GM19438 (cell line): ENCODE measurements at regions not wholly inside any gene's neighbourhood (a gene's known extent, or its start where the extent isn't known, plus 50 kb on each side); places are given as distances from the start of the nearest gene placed in this dataset.

Source experiments
- ATAC-seq: cut with Tn5 transposase; IDR thresholded peaks from one replicate; pipeline ENCODE4 v1.9.1; 2021; ENCODE audit warnings: low read depth; ENCODE audit not compliant: unreplicated experiment

DNA sequence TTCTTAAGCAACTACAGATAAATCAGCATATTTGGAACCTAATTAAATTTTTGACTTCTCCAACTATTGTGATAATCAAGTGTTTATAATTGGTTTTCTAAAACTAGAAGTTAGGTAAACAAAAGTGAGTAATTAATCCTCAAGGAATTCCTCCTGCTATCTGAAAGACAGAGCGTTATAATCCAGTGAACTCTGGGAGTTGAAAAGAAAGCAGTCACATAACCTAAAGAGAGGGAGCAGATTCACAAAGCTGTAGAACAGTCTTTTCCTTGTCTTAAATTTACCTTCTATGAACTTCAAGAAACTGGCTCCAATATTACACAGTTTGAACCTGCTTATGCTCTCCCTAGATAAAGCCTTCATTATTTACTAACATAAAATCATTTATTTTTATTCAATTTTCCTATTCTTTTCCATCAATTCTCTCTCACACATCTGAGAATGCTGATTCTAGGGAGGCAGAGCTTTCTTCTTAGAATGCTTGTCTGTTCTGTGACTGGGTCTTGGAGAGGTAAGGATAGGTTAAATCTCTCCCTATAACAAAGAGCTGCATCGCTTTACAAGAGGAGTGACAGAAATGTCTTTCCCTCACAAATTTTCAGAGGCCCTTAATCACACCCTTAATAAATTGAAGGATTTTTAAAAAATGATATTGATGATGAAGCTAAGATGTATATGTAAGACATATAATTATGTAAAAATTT, 132.8 kb downstream of the TUSC7 start:
- no peak for ATAC-seq

- ATAC-seq: no peak
Measured at GRCh38 chr3:116848248-116848829, 138.8 kb downstream of the TUSC7 start.

DNA sequence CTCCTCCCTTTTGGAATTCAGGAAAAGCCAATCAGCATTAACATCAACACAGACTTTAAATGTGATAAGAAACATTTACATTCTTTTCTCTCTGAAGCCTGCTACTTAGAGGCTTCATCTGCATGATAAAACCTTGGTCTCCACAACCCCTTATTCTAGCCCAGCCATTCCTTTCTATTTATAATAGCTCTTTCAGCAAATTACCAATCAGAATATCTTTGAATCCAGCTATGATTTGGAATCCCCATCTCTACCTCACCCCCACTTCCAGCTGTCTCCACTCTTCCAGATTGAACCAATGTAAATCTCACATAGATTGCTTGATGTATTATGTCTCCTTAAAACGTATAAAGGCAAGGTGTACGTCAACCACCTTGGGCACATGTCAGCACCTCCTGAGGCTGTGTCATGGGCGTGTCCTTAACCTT, 139.7 kb downstream of the TUSC7 start:
- no peak for ATAC-seq

GRCh38 chr3:116852803-116853202, 143.2 kb downstream of the TUSC7 start:
- no peak for ATAC-seq

- no peak for ATAC-seq
Measured at GRCh38 chr3:116863270-116863770, 153.7 kb downstream of the TUSC7 start.

GRCh38 chr3:116863822-116864589, 154.4 kb downstream of the TUSC7 start:
- no peak for ATAC-seq

- ATAC-seq: no peak
Measured at GRCh38 chr3:116864590-116864927, 155.0 kb downstream of the TUSC7 start.

GRCh38 chr3:116870379-116870778, 160.8 kb downstream of the TUSC7 start:
- no peak for ATAC-seq

GRCh38 chr3:116871905-116872304, 162.3 kb downstream of the TUSC7 start:
- ATAC-seq: no peak

DNA sequence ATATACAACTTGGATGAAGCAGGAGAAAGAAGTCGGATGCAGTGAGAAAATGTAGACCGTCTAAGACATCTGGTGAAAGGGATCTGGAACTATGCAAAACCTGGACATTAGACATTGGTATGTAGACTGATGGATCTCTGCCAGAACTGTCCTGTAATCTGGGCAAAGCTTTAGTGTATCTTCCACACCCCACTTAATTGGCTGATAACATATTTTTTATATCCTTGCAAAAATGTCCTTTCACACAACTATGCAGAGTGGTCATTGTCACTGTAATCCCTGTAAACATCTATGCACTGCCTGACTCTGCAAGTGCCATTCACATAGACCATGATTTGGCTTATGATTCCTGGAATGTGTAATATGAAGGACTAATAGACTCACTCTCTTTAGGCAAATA, 163.1 kb downstream of the TUSC7 start:
- no peak for ATAC-seq

DNA sequence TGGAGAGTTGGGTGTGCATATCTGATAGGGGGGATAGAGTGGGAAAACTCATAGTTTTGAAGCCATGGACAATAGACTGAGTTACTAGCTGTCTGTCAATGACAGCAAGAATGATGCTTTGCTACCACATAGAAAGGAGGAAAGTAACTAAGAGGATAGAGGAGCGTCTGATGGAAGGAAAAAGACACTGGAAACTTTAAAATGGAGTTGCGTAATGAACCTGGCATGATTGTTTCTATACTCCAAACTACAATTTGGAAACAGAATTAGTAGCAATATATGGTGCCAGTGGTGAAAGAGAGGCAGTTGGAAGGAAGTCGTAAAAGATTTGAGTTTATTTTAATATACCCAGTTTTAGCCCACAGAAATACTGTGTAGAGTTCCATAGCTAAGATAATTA, 163.6 kb downstream of the TUSC7 start:
- ATAC-seq: no peak

- no peak for ATAC-seq
Measured at GRCh38 chr3:116877968-116878367, 168.4 kb downstream of the TUSC7 start.

GRCh38 chr3:116886202-116886893, 176.8 kb downstream of the TUSC7 start:
- ATAC-seq: peak; percentile 87

GRCh38 chr3:116896116-116896515, 186.5 kb downstream of the TUSC7 start:
- no peak for ATAC-seq

DNA sequence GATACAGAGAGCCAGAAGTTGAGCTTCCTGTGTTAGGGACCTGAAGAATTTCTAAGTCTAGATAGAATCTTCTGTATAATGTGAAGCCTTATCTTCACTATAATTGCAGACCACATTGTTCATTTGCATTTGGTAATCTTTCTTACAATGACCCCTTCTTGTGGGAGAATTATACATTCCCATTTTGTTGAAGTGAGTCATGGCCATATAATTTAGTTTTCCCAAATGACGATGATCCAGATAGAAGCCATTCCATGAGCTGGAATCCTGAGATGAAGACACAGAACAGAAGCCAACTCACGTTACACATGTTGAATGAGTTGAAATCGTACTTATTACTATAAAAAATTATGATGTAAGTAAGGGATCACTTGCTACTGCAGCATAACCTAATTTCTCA, 187.8 kb downstream of the TUSC7 start:
- no peak for ATAC-seq

DNA sequence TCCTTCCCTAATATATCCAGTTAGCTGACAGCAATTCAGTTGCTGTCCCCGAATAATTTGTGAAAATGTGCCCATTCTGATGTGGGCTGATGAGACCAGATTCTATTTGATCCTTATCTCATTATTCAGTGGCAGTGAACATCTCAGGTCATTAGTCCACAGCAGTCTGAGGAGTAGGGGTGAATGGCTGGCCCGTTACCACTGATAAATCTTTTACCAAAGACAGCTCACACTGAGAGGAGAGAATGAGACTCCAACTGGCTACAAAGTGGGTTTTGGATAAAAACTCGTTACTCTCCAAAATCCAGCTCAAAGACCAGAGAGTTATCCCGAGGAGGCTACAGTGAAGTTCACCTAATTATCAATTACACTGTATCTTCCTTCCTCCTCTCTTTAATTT, 189.7 kb downstream of the TUSC7 start:
- ATAC-seq: no peak

GRCh38 chr3:116905334-116905733, 195.8 kb downstream of the TUSC7 start:
- ATAC-seq: no peak

- ATAC-seq: no peak
Measured at GRCh38 chr3:116905794-116906193, 196.2 kb downstream of the TUSC7 start.

- ATAC-seq: no peak
Measured at GRCh38 chr3:116912116-116912515, 202.5 kb downstream of the TUSC7 start.

GRCh38 chr3:116914004-116914403, 204.4 kb downstream of the TUSC7 start:
- no peak for ATAC-seq

GRCh38 chr3:116916836-116917235, 207.3 kb downstream of the TUSC7 start:
- ATAC-seq: no peak
